ENCODE measurements at regions not wholly inside any gene's neighbourhood (a gene's known extent, or its start where the extent isn't known, plus 50 kb on each side); places are given as distances from the start of the nearest gene placed in this dataset.

DNA sequence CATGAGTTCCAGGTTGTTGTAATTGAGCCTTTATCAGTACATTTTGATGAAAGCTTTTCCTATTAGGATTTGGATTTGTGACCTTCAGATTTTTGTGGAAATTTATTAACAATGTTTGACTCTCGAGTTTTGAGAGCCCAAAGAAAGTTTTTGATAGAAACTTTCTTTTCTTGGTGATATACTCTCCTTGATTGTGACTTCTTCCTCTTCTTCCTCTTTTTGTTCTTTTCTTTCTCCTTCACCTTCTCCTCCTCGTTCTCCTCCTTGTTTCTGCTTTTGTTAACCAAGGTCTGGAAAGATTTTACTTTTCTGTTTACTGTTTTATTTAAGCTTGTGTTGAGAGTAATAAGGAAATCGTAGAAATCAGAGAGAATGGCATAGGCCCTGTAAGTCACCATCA, 182.4 kb downstream of the TRIM27 start:
- DNase-seq = no peak

DNA sequence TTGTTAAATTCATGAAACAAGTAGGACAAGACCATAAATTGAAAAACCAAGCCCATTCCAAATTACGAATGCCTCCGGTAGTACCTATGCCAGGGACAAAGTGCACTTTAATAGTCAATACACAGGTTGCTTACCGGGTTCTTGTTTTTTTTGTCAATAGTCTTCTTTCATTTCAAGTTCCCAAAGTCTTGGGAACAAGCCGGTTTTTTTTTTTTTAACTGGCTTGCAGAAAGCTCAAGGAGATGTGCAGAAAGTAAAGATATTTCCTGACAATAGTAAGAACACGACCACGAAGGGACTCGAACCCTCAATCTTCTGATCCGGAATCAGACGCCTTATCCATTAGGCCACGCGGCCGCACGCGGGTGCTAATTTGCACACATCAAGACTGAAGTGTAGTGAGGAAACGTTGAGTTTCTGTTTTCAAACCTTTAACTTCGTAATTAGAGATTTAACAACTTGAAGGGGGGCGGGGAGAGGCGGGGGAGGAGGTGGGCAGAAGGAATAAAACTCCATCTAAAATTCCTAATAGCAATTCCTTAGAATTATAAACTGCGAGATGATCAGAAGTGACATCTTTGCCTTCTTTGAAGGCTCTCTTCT, 181.0 kb downstream of the TRIM27 start:
- no peak for DNase-seq

DNA sequence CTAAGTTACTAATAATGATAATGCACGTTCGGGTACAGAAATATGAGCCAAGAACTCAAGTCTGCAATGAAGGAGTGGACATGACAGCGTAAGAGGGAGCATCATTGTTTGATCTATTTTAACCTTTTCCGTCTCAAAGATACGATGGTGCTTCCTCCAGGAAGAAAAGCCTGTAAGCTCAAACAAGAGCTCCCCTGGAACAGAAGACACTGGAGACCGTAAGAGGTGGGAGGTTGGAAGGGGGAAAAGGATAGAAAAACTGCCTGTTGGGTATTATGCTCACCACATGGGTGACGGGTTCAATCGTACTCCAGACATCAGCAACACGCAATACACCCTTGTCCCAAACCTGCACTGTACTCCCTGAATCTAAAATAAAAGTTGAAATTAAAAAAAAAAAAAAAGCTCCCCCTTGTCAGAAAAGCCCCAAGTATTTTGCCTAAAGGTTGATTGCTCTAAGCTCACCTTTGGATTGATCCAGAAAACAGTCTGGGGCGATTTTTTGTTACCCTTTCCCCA, 180.5 kb downstream of the TRIM27 start:
- DNase-seq = no peak

DNA sequence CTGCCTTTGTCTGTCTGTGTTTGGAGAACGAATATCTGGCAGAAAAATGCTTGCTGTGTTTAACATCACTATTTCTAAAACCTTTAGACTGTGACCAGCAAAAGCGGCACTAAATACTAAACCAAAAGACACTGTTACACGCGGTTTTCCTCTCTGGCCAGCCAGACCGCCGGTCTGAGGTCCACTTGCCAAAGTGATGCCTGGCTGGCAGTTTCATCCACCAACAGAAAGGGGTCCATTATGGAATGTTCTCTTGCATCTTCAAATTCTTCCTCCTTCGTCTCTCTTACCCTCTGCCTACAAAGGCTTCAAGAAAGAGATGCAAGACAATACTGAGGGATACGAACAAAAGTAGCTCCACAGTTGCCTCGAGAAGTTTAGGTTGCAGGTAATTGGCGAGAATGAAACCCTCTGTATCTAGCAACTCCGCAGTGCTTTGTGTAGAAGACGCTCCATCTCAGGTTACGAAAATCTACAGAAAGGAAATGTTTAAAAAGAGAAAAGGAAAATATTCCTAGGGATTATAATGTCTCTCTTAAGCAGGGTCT, 176.6 kb downstream of the TRIM27 start:
- DNase-seq = no peak

DNA sequence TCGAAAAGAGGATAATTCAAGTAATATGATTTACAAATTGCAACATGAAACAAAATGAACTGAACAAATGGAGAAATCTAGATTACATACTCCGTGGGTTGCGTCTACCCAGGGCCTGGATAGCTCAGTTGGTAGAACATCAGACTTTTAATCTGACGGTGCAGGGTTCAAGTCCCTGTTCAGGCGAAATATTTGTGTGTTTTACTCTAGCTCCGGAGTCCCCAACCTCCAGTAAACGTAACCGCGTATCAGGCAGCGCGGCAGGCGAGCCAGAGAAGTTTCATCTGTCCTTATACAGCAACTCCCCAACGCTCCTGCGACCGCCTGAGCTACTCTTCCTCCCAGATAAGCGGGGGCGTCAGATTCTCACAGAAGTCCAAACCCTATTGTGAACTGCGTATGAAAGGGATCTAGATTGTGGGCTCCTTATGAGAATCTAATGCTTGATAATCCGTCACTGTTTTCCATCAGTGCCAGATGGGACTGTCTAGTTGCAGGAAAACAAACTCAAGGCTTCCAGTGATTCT, 176.1 kb downstream of the TRIM27 start:
- no peak for DNase-seq

DNA sequence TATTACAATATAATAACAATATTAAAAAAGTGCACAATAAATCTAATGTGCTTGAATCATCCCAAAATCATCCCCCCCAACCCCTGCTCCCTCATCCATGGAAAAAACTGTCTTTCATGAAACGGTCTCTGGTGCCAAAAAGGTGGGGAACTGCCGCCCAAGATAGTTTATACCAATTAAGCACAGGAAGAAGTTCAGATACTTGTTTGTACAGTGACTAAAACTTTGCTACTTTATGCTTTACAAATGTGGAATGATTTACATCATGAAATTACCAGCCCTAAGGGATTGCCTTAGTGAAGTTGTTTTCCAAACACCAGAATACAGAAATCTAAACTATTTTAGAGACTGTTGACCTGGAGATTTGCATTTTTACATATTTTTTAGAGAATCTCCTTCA, 175.6 kb downstream of the TRIM27 start:
- DNase-seq = no peak

DNA sequence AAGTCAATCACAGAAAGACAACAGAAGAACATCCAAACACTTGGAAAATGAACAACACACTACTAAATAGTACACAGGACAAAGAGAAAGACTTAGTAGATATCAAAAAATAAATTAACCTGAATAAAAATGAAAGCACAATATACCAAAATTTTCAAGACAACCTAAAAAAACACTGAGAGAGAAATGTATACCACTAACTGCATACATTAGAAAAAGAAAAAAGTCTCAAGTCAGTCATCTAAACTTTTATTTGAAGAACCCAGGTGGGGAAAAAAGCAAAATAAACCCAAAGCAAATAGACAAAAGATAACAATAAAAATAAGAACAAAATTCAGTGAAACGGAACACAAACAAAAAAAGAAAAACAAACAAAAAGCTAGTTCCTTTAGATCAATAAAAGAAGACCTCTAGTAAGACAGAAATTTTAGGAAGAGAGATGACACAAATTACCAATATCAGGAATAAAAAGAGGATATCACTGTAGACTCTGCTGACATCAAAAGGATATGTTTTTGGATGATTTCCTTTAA, 172.8 kb downstream of the TRIM27 start:
- DNase-seq = no peak

DNA sequence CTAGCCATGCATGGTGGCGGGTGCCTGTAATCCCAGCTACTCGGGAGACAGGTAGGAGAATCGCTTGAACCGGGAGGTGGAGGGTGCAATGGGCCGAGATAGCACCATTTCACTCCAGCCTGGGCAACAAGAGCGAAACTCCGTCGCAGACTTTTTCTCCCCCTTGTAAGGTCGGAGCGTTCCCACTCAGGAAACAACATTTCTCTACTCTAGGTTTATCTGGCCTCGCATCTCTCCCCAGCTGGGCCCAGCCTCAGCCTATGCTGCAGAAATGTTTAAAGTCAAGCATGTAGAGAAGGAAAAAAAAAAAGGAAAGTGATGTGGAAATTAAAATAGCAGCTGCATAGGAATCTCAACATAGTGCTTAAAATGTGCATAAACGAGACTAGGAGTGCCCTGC, 172.3 kb downstream of the TRIM27 start:
- DNase-seq = no peak

DNA sequence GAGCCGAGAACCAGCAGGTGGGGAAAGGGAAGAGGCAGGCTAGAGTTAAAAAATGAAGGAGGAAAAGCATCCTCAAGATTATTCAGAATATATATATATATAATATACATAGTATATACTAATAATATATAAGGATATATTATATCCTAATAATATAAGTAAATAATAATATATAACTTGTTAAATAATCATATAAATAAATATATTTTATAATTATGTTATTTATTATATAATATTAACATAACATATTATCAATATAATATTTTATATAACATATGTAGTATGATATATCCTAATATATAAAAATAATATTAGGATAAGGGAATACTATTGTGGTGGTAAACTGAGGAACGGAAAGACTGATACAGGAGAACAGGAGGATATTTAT, 171.8 kb downstream of the TRIM27 start:
- DNase-seq = no peak

DNA sequence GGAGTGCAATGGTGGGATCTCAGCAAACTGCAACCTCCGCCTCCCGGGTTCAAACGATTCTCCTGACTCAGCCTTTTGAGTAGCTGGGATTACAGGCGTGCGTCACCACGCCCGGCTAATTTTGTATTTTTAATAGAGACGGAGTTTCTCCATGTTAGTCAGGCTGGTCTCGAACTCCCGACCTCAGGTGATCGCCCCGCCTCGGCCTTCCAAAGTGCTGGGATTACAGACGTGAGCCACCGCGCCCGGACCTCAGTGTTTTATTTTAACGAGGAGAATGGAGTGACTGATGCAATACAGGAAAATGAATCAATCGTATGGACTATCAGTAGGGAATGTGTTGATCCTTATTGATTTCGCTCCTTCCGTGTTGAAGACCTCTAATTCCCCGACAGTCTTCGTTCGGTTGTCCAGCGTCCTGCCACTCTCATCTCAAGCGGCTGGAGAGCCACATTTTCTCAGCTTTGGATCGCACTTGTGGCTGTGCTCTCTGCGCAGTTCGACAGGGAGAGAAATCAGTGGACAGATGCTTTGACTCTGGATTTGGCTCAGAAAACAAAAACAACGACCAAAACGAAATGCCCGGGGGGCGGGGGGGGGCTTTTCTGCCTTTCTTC, 166.2 kb downstream of the TRIM27 start:
- DNase-seq = no peak

DNA sequence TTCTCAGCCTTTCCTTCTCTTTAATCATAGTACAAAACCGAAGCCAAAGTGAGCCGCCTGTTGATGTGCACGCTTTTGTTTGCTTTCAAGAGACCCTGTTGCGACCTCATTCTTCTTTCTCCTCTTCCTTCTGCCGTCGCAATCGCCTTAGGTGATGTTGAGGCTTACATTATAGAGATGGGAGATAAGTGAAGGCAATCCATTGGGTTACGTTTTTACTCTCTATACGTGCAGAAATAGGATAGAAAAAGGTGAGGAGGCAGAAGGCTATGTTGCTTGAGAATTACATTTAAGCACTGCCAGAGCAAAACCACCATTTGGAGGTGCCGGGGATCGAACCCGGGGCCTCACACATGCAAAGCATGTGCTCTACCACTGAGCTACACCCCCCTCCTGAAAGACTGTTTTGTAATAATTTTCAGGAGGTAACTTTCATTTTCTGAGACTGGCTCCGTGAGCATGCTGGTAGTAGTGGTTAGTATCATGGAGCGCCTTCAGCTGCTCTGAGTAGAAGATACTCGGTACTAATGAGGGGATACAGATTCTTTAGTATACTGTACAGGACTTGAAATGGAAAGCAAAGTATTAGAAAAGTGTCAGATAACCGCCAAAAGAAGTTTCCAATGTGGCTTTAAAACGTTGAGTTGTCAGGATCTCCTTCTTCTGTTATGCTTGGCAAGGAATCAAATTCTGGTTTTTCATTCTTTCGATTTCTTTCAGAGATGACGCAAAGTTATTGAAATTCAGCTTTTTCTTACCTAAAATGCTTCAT, 165.6 kb downstream of the TRIM27 start:
- DNase-seq = no peak

DNA sequence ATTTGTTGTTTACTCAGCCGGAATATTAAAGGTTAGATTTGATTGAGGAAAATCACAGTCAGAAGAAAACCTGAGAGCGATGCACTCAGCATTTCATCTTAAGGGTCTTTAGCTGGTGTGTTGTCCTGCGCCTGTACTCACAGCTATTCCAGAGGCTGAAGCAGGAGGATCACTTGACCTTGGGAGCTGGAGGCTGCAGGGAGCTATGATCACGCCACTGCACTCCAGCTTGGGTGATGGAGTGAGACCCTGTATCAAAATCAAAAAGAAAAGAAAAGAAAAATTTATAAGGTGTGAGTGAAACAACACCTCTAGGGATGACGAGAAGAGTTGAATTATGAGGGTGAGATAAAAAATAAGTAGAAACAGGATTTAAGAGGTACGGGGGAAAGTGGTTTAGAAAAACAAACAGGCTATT, 165.0 kb downstream of the TRIM27 start:
- no peak for DNase-seq

DNA sequence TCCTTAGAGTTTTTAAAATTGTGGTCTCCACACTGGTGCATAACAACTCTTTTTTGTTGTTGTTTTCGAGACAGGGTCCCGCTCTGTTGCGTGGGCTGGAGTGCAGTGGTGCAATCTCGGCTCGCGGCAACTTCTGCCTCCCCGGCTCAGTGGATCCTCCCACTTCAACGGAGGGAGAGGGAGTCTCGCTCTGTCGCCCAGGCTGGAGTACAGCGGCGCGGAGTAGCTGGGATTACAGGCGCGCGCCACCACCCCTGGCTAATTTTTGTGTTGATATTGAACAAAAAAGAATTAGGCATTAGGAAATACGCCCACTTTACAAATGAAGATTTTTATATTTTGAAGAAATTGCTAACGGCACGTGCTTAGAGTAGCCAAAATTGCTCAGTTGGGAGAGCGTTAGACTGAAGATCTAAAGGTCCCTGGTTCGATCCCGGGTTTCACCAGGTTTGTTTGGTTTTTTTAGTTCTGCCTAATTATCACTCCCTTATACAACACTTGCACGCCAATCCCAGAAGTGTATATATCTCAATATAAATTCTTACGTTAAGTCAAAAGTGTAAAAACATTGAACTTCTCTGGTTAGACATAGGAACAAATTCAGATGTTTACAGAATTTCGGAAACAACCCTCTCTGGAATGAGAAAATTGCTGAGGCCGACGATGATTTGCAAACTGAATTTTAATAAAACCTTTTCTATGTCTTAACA, 159.6 kb downstream of the TRIM27 start:
- no peak for DNase-seq

DNA sequence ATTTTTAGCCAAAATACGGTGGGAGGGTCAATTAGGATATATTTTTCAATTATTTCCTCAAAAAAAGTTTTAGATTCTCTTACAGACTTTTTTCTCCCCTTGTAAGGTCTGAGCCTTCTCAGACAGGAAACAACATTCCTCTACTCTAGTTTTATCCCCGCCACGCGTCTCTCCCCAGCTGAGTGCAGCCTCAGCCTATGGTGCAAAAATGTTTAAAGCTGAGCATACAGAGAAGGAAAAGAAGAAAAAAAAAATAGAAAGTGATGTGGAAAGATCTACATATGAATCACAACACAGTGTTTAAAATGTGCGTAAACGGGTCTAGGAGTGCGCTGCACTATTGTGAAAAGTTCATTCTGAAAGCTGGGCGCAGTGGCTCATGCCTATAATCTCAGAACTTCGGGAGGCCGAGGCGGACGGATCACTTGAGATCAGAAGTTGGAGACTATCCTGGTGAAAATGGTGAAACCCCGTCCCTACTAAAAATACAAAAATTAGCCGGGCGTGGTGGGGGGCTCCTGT, 159.0 kb downstream of the TRIM27 start:
- no peak for DNase-seq

DNA sequence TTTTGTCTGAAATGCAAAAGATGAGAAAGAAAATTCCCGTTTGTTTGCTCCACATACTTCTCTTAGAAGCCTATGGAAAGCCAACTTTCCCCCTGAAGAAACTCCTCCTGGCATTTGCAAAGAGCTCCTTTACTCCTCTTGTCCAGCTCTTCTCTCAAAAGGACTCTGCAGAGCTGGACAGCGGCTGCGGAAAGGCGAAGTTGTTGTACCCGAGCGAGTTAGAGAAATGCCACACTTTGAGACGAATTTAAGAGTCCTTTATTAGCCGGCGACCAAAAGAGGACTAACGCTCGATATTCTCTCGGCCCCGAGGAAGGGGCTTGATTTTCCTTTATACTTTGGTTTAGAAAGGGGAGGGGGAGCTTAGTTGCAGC, 157.8 kb downstream of the TRIM27 start:
- DNase-seq = no peak

DNA sequence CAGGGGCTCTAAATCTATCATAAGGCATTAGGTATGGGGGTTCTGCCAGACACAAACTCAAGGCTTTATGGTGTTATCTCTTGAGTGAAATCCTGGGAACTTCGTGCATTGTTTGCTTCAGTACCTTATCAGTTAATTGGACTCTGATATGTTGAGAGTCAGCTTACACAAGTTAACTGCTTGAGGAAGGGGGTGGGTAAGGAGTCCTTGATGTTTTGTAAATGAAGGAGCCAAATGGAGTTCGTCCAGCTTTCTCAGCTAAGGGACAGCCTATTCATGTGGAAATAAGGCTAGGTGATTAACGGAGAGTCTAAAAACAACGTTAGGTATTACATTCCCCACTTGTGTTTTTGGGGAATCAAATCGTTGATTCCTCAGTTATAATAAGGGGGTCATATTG, 157.4 kb downstream of the TRIM27 start:
- DNase-seq = no peak

DNA sequence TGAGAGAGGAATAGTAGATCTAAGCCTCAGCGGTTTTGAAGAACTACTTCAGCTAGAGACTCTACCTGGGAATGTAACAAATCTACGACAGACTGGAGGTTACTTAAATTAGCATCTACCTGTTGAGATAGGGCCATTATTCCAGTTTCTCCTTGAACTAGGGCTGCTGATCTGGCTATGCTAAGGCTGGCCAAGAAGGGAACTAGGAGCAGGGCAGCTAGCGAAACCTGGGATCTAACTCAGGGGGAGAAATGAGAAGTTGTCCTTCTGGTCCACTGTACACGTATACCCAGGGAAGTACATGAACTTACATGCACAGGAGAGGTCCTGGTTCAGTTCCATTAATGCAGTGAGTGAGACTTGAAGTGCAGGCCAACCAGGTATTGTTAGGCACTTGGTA, 156.7 kb downstream of the TRIM27 start:
- no peak for DNase-seq

DNA sequence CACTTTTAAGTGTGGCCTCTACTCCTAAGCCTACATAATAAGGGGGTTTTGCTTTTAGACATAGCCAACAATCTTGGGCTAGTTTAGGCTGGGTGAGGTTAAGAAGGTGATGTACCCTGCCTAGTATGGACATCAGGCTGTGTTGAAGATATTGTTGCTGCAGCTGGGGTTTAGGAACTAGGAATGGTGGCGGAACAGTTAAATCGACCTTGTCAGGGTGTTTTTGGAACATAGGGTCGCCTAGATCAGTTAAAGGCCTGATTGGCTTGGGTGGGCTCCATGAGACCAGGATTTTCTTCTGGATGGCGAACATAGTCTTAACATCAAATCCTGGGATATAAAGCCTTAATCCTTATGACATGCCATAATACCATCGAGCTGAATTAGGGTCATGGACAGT, 156.1 kb downstream of the TRIM27 start:
- no peak for DNase-seq

DNA sequence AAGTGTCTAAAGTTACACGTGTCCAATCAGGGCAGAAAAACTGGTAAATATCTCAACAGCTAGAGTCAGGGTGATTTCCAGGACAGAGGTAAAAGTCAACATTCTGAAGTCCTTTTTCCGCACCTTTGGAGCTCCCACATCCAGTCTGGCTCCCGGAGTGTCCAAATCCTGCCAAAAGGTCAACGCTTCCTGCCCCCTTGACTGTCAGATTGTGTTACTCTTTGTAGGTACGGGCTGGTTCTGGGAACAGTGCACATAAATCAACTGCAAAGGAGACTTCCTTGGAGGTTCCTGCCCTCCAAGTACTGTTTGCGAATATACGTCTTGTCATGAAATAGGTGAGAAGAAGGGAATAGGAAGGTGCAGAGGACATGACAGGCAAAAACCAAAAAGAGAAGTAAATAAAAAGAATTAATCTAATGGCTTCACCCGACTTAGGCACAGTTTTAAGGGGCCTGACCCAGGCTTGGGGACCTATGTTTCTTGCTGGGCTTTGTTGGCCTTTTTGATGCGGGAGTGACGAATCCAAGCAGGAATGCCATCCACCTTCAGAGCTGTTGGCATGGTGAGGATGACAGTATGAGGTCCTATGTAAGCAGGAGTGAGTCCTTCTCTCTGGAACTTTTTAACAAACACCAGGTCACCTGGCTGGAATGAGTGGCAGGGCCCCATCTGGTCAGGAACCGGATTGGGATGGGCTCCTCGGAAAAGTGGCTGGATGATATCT, 155.4 kb downstream of the TRIM27 start:
- DNase-seq = no peak

DNA sequence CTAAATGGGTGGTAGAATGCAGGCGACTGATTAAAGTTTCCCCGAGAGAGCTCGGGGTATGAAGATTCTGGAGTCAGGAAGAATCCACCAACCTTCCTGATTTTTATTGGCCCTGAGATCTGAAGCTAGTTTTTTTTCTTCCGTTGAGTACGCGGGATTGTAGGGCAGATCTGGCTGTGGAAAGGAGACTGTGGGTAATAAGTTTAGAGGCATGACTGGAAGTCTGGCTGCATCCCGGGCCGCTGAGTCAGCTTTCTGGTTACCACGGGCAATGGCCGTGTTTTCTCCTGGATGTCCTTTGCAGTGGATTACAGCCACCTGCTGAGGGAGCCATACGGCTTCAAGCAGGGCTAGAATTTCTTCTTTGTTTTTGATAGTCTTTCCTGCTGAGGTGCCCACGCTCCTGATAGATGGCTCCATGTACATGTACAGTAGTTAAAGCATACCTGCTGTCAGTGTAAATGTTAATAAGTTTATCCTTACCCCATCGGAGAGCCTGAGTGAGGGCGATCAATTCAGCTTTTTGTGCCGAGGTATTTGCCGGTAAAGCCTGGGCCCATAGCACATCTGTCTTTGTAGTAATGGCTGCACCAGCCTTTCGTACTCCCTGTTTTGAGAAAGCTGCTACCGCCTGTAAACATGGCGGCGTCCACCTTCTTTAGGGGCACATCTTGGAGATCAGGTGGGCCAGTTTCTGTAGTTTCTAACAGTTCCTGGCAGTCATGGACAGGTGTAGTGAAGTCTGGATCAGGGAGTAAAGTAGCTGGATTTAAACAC, 154.0 kb downstream of the TRIM27 start:
- DNase-seq = no peak

DNA sequence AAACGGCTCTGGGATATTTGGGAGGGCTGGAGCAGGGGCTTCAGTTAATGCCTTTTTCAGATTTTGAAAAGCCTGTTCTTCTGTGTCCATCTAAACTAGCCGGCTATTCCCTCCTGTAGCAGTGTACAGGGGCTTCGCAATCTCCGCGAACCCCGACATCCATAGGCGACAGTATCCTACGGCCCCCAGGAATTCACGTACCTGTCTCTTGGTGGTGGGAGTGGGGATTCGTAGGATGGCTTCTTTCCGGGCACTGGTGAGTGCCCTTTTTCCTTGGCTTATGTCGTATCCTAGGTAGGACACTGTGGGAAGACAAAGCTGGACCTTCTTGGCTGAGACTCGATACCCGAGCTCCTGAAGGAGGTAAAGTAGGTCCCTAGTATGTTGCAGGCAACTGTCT, 153.1 kb downstream of the TRIM27 start:
- no peak for DNase-seq

All from stimulated activated naive CD4-positive, alpha-beta T cell treated with Interleukin-2 at 50 U/mL for 16 hours (primary cell).